Lower leg skin (tissue), 4 donors: ENCODE measurements at regions not wholly inside any gene's neighbourhood (a gene's known extent, or its start where the extent isn't known, plus 50 kb on each side); places are given as distances from the start of the nearest gene placed in this dataset.

Source experiments
- DNase-seq, 2 donors: peaks; one replicate each; pipeline ENCODE4 v3.0.0-alpha.2; 2019; ENCODE audit warnings: low spot score in 2 of 2
- H3K4me3 ChIP-seq: fragments of 200-600 bp; sonication (generic); 2 replicates; pipeline ENCODE4 v1.5.1; 2017; ENCODE audit warnings: mild to moderate bottlenecking, low read depth; ENCODE audit not compliant: poor library complexity, severe bottlenecking
- POLR2A ChIP-seq, 2 donors: fragments of 450-650 bp; IDR thresholded peaks; one replicate each; pipeline ENCODE4 v1.6.1; 2016 to 2017; ENCODE audit warnings: antibody characterized with exemption in 2 of 2, mild to moderate bottlenecking in 1 of 2, moderate library complexity in 1 of 2
- WGBS, 2 donors: methylation state at CpG; one replicate each; pipeline ENCODE4 v1.1.5; 2018; 5-methylcytosine and 5-hydroxymethylcytosine counted together
- intact Hi-C: fragments of 100-400 bp; cut with DNase I; formaldehyde crosslinking; loops from one replicate; pipeline ENCODE4 v1.15.0; 2023; ENCODE audit warnings: low total_unique reads
- TF ChIP-seq, protein P1 (sequence below), 3 donors: fragments of 450-650 bp; IDR thresholded peaks; one replicate each; pipeline ENCODE4 v1.5.1; 2016; ENCODE audit warnings: antibody characterized with exemption in 3 of 3, mild to moderate bottlenecking in 3 of 3, moderate library complexity in 2 of 3

- no peak for TF ChIP-seq POLR2A (IDR thresholded peaks at IDR 0.05)
- TF ChIP-seq, protein P1, sequence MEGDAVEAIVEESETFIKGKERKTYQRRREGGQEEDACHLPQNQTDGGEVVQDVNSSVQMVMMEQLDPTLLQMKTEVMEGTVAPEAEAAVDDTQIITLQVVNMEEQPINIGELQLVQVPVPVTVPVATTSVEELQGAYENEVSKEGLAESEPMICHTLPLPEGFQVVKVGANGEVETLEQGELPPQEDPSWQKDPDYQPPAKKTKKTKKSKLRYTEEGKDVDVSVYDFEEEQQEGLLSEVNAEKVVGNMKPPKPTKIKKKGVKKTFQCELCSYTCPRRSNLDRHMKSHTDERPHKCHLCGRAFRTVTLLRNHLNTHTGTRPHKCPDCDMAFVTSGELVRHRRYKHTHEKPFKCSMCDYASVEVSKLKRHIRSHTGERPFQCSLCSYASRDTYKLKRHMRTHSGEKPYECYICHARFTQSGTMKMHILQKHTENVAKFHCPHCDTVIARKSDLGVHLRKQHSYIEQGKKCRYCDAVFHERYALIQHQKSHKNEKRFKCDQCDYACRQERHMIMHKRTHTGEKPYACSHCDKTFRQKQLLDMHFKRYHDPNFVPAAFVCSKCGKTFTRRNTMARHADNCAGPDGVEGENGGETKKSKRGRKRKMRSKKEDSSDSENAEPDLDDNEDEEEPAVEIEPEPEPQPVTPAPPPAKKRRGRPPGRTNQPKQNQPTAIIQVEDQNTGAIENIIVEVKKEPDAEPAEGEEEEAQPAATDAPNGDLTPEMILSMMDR (IDR thresholded peaks at IDR 0.05), result no peak
- H3K4me3 ChIP-seq, result no peak overlapping the region
- DNase-seq, result no peak
- intact Hi-C loops, result no loop called here
- WGBS, 2 donors, result 62 to 63% methylated on average over 8 of the region's 8 CpGs
These were observed 894.3 kb downstream of the TFAP2A start for GRCh38 chr6:9520417-9521151.

DNA sequence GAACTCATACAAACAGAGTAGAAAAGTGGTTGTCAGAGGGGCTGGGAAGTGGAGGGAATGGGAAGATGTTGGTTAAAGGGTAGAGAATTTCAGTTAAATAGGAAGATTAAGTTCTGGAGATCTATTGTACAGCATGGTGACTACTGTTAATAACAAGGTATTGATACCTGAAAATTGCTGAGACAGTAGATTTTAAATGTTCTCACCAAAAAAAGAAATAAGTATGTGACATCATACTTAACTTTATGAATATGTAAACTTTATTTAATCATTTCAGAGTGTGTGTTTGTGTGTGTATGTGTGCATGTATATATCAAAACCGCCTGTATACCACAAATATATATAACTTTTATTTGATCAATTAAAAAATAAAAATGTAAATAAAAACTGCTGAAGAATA, 896.4 kb downstream of the TFAP2A start:
- 76 to 86% methylated on average over 1 of the region's 1 CpG for WGBS, 2 donors

GRCh38 chr6:9517806-9518205, 897.1 kb downstream of the TFAP2A start:
- no peak for DNase-seq
- H3K4me3 ChIP-seq, result no peak overlapping the region
- intact Hi-C loops, result no loop called here
- TF ChIP-seq, protein P1 (IDR thresholded peaks at IDR 0.05), result no peak
- TF ChIP-seq POLR2A (IDR thresholded peaks at IDR 0.05), result no peak
- whole genome bisulfite sequencing, 2 donors, result 58 to 65% methylated on average over 3 of the region's 3 CpGs

More for the DNA sequence above, 896.4 kb downstream of the TFAP2A start:
- no peak for TF ChIP-seq POLR2A (IDR thresholded peaks at IDR 0.05)
- TF ChIP-seq, protein P1 (IDR thresholded peaks at IDR 0.05), result no peak
- no peak for DNase-seq
- no peak overlapping the region for H3K4me3 ChIP-seq
- intact Hi-C loops, result no loop called here

DNA sequence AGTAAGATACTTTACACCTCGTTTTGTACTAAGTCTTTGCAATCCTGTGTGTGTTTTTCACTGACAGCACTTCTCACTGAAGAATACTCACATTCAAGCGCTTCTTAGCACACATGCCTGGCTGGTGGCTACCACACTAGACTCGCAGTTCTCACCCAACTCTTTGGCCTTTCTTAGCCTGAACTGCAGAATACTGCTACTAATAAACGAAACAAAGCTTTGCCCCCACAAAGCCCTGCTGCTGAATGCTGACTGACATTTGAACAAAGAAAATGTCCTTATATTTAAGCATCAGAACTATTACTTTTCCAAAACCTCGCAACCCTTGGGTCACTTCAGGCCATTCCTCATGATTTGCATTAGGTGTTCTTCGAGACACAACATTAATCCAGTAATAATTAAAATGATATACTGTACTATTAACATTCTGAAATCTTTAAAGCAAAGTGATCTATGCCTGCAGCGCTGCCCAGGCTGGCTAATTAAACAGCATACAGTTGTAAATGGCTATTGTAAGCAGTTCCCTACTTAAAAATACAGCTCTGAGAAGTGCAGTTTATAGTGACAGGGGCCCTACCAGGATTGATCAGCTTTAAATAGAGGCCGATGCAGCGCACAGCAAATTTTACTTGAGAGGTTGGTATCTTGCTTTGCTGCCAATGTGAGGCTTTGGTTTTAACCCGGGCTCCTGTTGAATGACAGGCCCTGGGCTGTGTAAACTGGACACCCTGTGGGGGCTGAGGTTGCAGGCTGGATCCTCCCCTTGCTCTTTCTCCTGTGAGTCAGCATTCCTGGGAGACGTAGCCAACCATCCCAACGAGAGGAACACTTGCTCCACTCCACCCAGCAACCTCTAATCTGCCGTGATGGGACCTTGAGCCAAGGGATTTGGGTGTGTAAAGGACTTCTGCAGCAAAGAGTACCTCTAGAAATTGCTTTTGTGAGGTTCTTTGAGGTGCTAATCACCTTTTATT, 899.0 kb downstream of the TFAP2A start:
- DNase-seq, result no peak
- H3K4me3 ChIP-seq, result no peak overlapping the region
- no peak for TF ChIP-seq POLR2A (IDR thresholded peaks at IDR 0.05)
- TF ChIP-seq, protein P1 (IDR thresholded peaks at IDR 0.05), result no peak
- WGBS, 2 donors, result 65 to 73% methylated on average over 11 to 13 of the region's 13 CpGs
- intact Hi-C loops, result no loop called here

- H3K4me3 ChIP-seq, result no peak overlapping the region
- DNase-seq, result no peak
- WGBS, 2 donors, result 43 to 52% methylated on average over 1 of the region's 1 CpG
- intact Hi-C loops, result no loop called here
- TF ChIP-seq, protein P1 (IDR thresholded peaks at IDR 0.05), result no peak
- no peak for TF ChIP-seq POLR2A (IDR thresholded peaks at IDR 0.05)
These were observed 900.7 kb downstream of the TFAP2A start for GRCh38 chr6:9514146-9514545.
